ENCODE measurements at regions not wholly inside any gene's neighbourhood (a gene's known extent, or its start where the extent isn't known, plus 50 kb on each side); places are given as distances from the start of the nearest gene placed in this dataset.
"Not testable (repeated sequence)": the region's sequence is repeated elsewhere in the genome, so short reads cannot be mapped to it uniquely, and the experiment has no call there.

GRCh38 chr3:6416049-6416661 lies 444.8 kb upstream of the GRM7 start:
- DNase-seq = no peak

- DNase-seq = no peak
Measured at GRCh38 chr3:6417174-6417573, 443.7 kb upstream of the GRM7 start.

DNA sequence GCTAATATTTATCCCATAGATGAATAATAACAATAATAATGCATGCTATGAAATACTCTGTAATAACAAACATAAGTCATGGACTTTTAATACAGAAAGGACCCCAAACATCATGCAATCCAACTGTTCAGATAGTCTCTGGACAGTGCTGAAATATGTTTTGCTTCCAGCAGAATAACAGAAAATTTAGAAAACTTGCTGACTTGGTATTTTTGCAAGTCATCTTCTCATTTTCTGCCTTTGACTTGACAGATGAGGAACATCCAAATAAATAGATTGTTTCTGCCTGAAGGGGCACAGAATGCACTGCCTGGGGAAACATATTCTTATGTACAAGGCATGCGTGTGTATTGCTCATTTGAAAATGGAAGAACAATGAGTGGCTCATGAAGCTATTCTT lies 442.4 kb upstream of the GRM7 start:
- DNase-seq = no peak

GRCh38 chr3:6421666-6422445 lies 439.1 kb upstream of the GRM7 start:
- no peak for DNase-seq

- no peak for DNase-seq
Measured at GRCh38 chr3:6425289-6425820, 435.6 kb upstream of the GRM7 start.

DNA sequence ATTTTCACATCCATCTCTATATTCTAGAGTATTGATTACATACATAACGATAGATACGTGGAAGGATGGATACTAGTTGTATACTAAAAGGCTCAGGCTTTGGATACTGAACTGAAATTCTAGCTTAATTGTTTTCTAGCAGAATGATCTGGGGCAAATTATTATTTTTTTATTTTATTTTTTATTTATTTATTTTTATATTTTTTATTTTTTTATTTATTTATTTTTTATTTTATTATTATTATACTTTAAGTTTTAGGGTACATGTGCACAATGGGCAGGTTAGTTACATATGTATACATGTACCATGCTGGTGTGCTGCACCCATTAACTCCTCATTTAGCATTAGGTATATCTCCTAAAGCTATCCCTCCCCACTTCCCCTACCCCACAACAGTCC lies 432.6 kb upstream of the GRM7 start:
- DNase-seq = not testable (repeated sequence)

GRCh38 chr3:6435951-6436350 lies 425.0 kb upstream of the GRM7 start:
- no peak for DNase-seq

GRCh38 chr3:6437631-6438030 lies 423.3 kb upstream of the GRM7 start:
- DNase-seq = no peak

DNA sequence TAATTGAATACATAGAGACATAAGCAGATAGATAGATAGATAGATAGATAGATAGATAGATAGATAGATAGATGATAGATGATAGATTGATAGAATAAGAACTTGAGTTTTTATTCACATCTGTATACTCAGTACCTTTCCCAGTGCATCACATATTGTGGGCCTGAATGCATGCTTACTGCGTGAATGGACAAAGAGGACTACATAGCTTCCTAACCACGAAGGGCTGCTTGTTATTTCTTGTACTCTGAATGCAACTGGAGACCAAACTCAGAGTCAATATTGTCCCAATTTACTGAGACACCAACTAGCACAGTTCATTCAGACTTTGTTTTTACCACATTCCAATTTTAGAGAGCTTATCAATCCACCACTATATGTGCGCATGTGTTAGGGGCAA lies 422.9 kb upstream of the GRM7 start:
- no peak for DNase-seq

DNA sequence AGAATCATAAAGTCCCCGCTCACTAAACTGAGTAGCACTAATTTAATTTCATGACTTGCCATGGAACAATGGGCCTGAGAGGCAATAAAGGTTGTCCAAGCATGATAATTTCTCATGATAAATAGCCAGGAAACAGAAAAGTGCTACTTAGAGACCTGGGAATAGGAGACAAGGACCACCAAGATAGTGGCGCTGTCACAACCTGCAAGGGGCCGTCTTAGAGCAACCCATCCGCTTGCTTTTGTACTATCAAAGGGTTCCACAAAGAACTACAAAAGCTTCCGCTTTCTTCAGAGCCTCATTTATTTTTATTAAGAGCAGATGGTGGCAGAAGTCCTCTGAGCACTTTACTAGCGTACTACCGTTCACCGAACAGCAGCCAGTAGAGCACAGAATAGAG lies 421.7 kb upstream of the GRM7 start:
- no peak for DNase-seq

DNA sequence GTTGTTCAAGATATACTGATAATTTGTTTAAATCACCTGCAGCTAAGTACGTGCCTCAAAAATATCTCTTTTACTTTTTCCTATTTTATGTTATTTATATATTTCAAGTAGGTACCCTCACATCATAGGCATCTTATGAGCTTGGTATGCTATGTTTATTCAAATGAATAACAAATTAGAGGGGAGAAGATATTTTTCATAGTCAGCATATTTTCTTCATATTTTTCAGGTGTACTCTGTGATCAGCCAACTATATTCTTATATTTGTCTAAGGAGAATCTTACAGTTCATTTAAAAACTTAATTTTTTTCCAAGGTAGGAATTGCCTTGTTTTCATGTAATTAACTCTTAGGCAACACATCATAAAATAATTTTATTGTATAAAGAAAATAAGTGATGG lies 421.1 kb upstream of the GRM7 start:
- no peak for DNase-seq

DNA sequence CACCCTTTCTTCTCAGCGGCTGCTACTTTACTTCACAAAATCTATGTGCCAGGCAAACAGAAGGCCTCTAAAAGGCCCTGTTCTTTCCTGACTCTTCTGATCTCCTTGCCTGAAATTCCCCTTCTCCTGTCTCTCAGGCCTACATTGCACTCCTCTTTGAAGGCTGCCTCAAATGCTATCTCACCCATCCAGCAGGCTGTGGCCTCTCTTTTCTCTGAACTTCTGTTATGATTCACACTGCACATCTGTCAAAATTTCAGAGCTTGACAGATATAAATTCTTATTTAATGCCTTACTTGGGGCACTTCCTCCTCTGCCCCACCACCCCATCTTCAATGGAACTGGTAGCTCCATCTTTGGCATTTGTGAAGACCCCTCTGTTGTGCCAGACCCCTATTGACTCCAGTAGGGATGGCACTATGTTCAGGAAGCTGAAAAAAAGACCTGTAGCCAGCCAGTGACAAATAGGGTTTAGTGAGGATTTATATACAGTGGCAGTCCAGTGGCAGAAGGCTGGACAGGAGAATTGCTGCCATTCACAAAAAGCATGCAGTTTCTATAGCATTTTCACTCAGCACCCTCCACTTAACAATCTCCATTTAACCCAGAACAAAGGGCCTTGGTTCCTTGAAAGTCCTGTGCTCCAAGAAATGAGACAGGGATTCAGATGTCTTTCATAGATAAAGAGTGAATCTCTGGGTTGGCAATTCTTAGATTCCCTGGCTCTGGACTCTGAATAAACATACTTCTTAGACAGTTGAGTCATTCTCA lies 415.8 kb upstream of the GRM7 start:
- no peak for DNase-seq

GRCh38 chr3:6447166-6447801 lies 413.6 kb upstream of the GRM7 start:
- DNase-seq = no peak

DNA sequence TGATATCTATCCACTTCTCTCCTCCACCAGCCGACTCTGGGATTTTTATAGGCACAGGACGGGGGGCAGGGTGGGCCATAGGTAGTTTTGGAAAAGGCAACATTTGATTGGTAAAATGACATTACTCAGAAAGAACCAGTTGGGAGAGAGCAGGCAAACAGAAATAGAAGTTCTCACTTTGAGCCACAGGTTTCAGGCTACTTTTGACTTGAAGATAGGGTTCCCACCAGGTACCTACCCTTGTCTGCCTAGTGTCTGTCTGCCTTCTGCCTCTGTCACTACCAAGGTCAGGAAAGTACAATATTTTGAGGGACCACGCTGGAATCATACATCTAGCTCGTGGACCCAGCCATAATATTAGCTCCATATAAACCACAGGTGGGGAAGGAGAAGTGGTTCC lies 412.9 kb upstream of the GRM7 start:
- DNase-seq = no peak

DNA sequence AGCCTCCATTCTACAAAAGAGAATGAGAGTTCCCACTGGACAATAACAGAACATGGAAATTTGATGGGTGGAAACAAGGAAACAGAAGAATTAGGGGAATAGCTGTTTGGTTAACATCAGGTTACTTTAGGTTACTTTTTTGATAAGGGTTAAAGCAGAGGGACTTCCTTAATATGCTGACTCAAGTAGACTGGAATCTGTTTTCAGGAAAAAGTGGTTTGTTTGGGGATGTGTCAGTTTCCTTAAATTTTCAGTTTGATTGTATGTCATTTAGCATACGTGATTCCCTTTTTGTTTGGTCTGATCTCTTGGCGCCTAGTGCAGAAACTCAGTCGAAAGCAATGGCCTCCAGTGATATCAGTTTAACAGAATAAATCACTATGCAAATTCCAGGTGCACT lies 411.8 kb upstream of the GRM7 start:
- DNase-seq = no peak

DNA sequence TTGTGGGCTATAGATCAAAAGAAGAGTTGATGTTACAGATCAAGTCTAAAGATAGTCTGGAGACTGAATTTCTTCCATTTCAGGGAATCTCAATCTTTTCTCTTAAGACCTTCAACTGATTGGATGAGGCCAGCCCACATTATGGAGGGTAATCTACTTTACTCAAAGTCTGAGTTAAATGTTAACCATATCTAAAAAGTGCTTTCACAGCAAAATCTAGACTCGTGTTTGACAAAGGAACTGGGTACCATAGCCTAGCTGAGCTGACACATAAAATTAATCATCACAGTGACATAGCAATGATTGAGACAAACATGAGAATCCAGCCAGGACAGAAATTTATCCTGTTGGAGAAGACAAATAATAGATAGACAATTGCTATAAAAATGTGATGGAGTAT lies 407.9 kb upstream of the GRM7 start:
- no peak for DNase-seq

- no peak for DNase-seq
Measured at GRCh38 chr3:6455031-6455430, 405.9 kb upstream of the GRM7 start.

GRCh38 chr3:6467186-6467585 lies 393.7 kb upstream of the GRM7 start:
- DNase-seq = no peak

- DNase-seq = no peak
Measured at GRCh38 chr3:6468589-6468988, 392.3 kb upstream of the GRM7 start.

GRCh38 chr3:6471744-6472143 lies 389.2 kb upstream of the GRM7 start:
- no peak for DNase-seq

GRCh38 chr3:6490487-6491327 lies 370.2 kb upstream of the GRM7 start:
- not testable (repeated sequence) for DNase-seq
